Panc1 (cell line): ENCODE measurements at regions not wholly inside any gene's neighbourhood (a gene's known extent, or its start where the extent isn't known, plus 50 kb on each side); places are given as distances from the start of the nearest gene placed in this dataset.

ENCODE experiments used
- ATAC-seq: fragments of 200-7000 bp; cut with Tn5 transposase; 2 replicates; pipeline ENCODE4 v1.9.1; 2020; ENCODE audit warnings: mild to moderate bottlenecking, moderate library complexity
- BruUV-seq: library from RNA; stranded (reverse); fragments of 400-500 nt; replicated peaks from 2 replicates; lab custom pipeline; 2021; lab: Mats Ljungman, UMichigan
- CTCF ChIA-PET: fragments of 300-600 bp; sonication (Branson Sonifier 250); formaldehyde crosslinking; loops from one replicate; lab custom pipeline; 2022; ENCODE audit warnings: antibody characterized with exemption; lab: Charles Lee
- POLR2A ChIA-PET: fragments of 300-600 bp; sonication (Branson Sonifier 250); formaldehyde crosslinking; loops from one replicate; lab custom pipeline; 2022; ENCODE audit warnings: antibody characterized with exemption; lab: Charles Lee
- DNase-seq: peaks from one replicate; pipeline ENCODE4 v3.0.0-alpha.2; 2010; ENCODE audit warnings: low read depth, low spot score
- H3K27ac ChIP-seq: 2 replicates; pipeline ENCODE4 v1.5.1; 2011; ENCODE audit warnings: mild to moderate bottlenecking, low read length, inconsistent platforms
- H3K27me3 ChIP-seq: fragments of 200-500 bp; sonication (Bioruptor generic); 2 replicates; pipeline ENCODE4 v1.6.0; 2014; ENCODE audit warnings: low read length, inconsistent platforms; ENCODE audit not compliant: control insufficient read depth, insufficient read depth
- H3K36me3 ChIP-seq: fragments of 200-500 bp; sonication (Bioruptor generic); 2 replicates; pipeline ENCODE4 v1.5.1; 2014; ENCODE audit warnings: inconsistent platforms, mild to moderate bottlenecking, low read length, moderate library complexity; ENCODE audit not compliant: control insufficient read depth, insufficient read depth
- H3K4me1 ChIP-seq: 2 replicates; pipeline ENCODE4 v1.5.1; 2011; ENCODE audit warnings: inconsistent platforms, mild to moderate bottlenecking, low read length, moderate library complexity; ENCODE audit not compliant: control insufficient read depth, insufficient read depth
- H3K4me3 ChIP-seq, 2 experiments: 2 replicates each; pipeline ENCODE4 v1.5.1; 2011 to 2012; ENCODE audit warnings: low read depth in 2 of 2, low read length in 2 of 2, mild to moderate bottlenecking in 2 of 2, inconsistent platforms in 1 of 2, moderate library complexity in 1 of 2
- H3K9me3 ChIP-seq: fragments of 200-500 bp; sonication (Bioruptor generic); 2 replicates; pipeline ENCODE4 v1.5.1; 2014; ENCODE audit warnings: low read depth, mild to moderate bottlenecking, inconsistent platforms, low read length, moderate library complexity; ENCODE audit not compliant: control insufficient read depth, insufficient read depth
- POLR2AphosphoS5 ChIP-seq: IDR thresholded peaks from 2 replicates; pipeline ENCODE4 v1.6.1; 2012; ENCODE audit warnings: mild to moderate bottlenecking, low read depth, low read length, moderate library complexity
- SIN3A ChIP-seq: IDR thresholded peaks from 2 replicates; pipeline ENCODE4 v1.6.1; 2012; ENCODE audit warnings: low read depth, mild to moderate bottlenecking, low read length, moderate library complexity, borderline replicate concordance; ENCODE audit not compliant: insufficient read depth
- TCF7L2 ChIP-seq: IDR thresholded peaks from 2 replicates; pipeline ENCODE4 v1.6.1; 2011; ENCODE audit warnings: mild to moderate bottlenecking, low read depth, low read length, inconsistent platforms
- in situ Hi-C: cut with HindIII; loops from 2 replicates; pipeline ENCODE4 v1.10.0; 2016; ENCODE audit warnings: low sequenced_read_pairs, low pct_unique_long_range_greater_than_20kb
- intact Hi-C: fragments of 100-400 bp; cut with micrococcal nuclease; formaldehyde crosslinking; loops from one replicate; pipeline ENCODE4 v1.10.0; 2022; ENCODE audit not compliant: unreplicated experiment
- TF ChIP-seq, protein P1 (sequence below), 2 experiments: IDR thresholded peaks; 2 replicates each; pipeline ENCODE4 v1.6.1; 2011 to 2012; ENCODE audit warnings: low read depth in 2 of 2, control low read depth in 1 of 2, low read length in 1 of 2, mild to moderate bottlenecking in 1 of 2, moderate library complexity in 1 of 2; ENCODE audit not compliant: insufficient read depth in 1 of 2
- TF ChIP-seq, protein P2 (sequence below): fragments of 450-650 bp; IDR thresholded peaks from 2 replicates; pipeline ENCODE4 v1.5.1; 2017; ENCODE audit warnings: mild to moderate bottlenecking

DNA sequence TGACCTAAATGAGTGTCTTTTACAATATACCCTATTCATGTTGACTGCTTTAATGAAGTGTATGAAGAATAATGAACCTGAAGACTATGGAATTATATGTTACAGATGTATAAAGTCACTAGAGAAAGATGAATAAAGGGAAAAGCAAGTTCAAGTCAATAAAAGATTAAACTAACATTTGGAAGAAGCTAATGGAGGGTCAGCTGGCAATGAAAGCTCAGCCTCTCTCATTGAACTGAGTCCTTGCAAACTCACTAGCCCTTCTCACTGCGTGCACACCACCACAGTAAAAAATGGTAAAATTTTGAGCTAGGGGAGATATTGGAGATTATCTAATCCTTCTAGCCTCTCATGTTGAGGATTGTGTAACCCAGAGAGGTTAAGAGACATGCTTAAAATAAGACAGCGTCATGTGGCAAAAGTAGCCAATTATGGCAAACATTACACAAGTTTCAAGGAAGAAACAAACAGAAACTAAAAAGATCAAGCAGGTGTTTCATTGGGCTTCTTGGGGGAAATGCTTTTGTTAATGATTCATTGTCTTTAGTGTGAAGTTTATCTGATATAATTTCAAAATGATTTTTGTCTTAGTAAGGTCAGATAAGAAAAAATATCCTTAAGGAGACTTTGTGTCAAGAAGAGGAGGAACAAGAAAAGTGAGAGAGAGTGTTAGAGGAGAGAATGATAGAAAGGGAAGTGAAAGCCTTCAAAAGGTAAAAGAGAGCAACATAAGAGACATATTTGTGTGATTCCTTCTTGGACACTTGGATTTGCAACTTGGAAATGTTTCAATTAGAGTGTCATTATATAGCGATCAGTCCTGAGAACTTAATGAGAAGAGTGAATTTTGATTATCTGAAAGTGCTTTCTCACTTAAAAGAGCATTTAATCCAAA is 893.7 kb upstream of the FAM98A start:
- intact Hi-C loops: no loop called here
- Histone ChIP-seq H3K9me3 (no peaks in the 10 kb centered on the region), H3K4me1 (no peaks in the 10 kb centered on the region), H3K27ac (no peak overlapping the region), H3K27me3 (no peaks in the 10 kb centered on the region), H3K36me3 (no peaks in the 10 kb centered on the region), H3K4me3 (no peak overlapping the region)
- ATAC-seq (no peak), DNase-seq (no peak)
- no peak for TF ChIP-seq TCF7L2
- TF ChIP-seq POLR2AphosphoS5: no peak
- TF ChIP-seq, protein P1, sequence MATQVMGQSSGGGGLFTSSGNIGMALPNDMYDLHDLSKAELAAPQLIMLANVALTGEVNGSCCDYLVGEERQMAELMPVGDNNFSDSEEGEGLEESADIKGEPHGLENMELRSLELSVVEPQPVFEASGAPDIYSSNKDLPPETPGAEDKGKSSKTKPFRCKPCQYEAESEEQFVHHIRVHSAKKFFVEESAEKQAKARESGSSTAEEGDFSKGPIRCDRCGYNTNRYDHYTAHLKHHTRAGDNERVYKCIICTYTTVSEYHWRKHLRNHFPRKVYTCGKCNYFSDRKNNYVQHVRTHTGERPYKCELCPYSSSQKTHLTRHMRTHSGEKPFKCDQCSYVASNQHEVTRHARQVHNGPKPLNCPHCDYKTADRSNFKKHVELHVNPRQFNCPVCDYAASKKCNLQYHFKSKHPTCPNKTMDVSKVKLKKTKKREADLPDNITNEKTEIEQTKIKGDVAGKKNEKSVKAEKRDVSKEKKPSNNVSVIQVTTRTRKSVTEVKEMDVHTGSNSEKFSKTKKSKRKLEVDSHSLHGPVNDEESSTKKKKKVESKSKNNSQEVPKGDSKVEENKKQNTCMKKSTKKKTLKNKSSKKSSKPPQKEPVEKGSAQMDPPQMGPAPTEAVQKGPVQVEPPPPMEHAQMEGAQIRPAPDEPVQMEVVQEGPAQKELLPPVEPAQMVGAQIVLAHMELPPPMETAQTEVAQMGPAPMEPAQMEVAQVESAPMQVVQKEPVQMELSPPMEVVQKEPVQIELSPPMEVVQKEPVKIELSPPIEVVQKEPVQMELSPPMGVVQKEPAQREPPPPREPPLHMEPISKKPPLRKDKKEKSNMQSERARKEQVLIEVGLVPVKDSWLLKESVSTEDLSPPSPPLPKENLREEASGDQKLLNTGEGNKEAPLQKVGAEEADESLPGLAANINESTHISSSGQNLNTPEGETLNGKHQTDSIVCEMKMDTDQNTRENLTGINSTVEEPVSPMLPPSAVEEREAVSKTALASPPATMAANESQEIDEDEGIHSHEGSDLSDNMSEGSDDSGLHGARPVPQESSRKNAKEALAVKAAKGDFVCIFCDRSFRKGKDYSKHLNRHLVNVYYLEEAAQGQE (IDR thresholded peaks at IDR 0.05; ENCODE audit: insufficient read depth in 1 of 2, low read depth in 2 of 2, low read length in 1 of 2): no peak
- no peak for TF ChIP-seq SIN3A
- TF ChIP-seq, protein P2, sequence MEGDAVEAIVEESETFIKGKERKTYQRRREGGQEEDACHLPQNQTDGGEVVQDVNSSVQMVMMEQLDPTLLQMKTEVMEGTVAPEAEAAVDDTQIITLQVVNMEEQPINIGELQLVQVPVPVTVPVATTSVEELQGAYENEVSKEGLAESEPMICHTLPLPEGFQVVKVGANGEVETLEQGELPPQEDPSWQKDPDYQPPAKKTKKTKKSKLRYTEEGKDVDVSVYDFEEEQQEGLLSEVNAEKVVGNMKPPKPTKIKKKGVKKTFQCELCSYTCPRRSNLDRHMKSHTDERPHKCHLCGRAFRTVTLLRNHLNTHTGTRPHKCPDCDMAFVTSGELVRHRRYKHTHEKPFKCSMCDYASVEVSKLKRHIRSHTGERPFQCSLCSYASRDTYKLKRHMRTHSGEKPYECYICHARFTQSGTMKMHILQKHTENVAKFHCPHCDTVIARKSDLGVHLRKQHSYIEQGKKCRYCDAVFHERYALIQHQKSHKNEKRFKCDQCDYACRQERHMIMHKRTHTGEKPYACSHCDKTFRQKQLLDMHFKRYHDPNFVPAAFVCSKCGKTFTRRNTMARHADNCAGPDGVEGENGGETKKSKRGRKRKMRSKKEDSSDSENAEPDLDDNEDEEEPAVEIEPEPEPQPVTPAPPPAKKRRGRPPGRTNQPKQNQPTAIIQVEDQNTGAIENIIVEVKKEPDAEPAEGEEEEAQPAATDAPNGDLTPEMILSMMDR: no peak
- POLR2A ChIA-PET: no interaction called here
- in situ Hi-C loops: no loop called here
- CTCF ChIA-PET: no interaction called here
- BruUV-seq: no TSS peak

DNA sequence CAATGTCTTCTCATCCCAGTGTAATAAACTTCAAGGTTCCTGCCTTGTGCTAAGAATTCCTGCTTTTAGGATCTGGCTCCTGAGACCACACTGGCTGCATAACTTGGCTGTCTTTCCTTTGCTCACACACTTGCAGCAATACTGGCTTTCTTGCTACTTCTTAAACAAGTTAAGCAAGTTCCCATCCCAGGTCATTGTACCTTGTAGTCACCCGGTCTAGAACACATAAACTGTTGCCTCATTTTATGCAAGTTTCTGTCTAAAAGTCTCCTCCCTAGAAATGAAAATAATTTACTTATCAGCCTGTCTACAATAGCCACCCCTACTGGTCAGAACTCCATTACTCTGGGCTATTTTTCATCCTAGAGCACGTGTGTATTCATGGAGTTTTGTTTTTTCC is 887.9 kb upstream of the FAM98A start:
- Histone ChIP-seq H3K27me3 (no peaks in the 10 kb centered on the region), H3K36me3 (no peaks in the 10 kb centered on the region), H3K27ac (no peak overlapping the region), H3K4me3 (no peak overlapping the region), H3K9me3 (no peaks in the 10 kb centered on the region), H3K4me1 (no peaks in the 10 kb centered on the region)
- ChIA-PET POLR2A (no interaction called here), CTCF (no interaction called here)
- ATAC-seq (no peak), DNase-seq (no peak)
- in situ Hi-C loops (no loop called here), intact Hi-C loops (no loop called here)
- no TSS peak for BruUV-seq
- TF ChIP-seq POLR2AphosphoS5 (no peak), TCF7L2 (no peak), SIN3A (no peak)
- TF ChIP-seq, protein P2: no peak
- TF ChIP-seq, protein P1 (IDR thresholded peaks at IDR 0.05; ENCODE audit: insufficient read depth in 1 of 2, low read depth in 2 of 2, low read length in 1 of 2): no peak
